ACHN (cell line): ENCODE measurements at regions not wholly inside any gene's neighbourhood (a gene's known extent, or its start where the extent isn't known, plus 50 kb on each side); places are given as distances from the start of the nearest gene placed in this dataset.
A peak's percentile ranks its signal among the peaks of the same experiment; 100 is the strongest.
"Not testable (repeated sequence)": the region's sequence is repeated elsewhere in the genome, so short reads cannot be mapped to it uniquely, and the experiment has no call there.

Source experiments
- DNase-seq: peaks from one replicate; pipeline ENCODE4 v3.0.0-alpha.2; 2015
- in situ Hi-C: cut with HindIII; loops from 2 replicates; pipeline ENCODE4 v1.10.0; 2017; ENCODE audit warnings: low sequenced_read_pairs, low pct_ligation_motif_present, low pct_unique_long_range_greater_than_20kb

- in situ Hi-C loops, result no loop called here
- DNase-seq, result peak; percentile 79
Measured at GRCh38 chr14:34051966-34052657, 101.2 kb upstream of the EGLN3 start.

DNA sequence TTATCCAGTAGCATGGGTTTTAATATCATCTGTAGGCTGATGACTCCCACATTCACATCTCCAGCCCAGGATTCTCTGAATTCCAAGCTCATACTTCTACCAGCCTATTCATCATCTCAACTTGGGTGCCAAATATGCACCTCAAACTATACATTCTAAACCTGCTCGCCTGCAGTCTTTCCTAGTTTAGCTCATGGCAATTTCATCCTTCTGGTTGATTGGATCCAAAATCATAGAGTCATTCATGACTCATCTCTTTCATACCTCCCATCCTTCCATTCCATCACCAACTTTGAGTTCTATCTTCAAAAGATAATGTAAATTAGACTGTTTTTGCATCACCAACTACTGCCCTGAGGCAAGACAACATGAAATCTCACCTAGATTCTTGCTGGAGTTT lies 99.7 kb upstream of the EGLN3 start:
- in situ Hi-C loops, result no loop called here
- DNase-seq, result no peak

- in situ Hi-C loops, result no loop called here
- DNase-seq, result no peak
Measured at GRCh38 chr14:34049790-34050189, 98.9 kb upstream of the EGLN3 start.

GRCh38 chr14:34049187-34049586 lies 98.3 kb upstream of the EGLN3 start:
- DNase-seq, in situ Hi-C loops: not testable (repeated sequence)

GRCh38 chr14:34046799-34047520 lies 96.1 kb upstream of the EGLN3 start:
- DNase-seq, result no peak
- in situ Hi-C loops, result no loop called here

GRCh38 chr14:34044666-34045306 lies 93.9 kb upstream of the EGLN3 start:
- no peak for DNase-seq
- in situ Hi-C loops, result no loop called here

- in situ Hi-C loops, result no loop called here
- no peak for DNase-seq
Measured at GRCh38 chr14:34044373-34044637, 93.4 kb upstream of the EGLN3 start.

DNA sequence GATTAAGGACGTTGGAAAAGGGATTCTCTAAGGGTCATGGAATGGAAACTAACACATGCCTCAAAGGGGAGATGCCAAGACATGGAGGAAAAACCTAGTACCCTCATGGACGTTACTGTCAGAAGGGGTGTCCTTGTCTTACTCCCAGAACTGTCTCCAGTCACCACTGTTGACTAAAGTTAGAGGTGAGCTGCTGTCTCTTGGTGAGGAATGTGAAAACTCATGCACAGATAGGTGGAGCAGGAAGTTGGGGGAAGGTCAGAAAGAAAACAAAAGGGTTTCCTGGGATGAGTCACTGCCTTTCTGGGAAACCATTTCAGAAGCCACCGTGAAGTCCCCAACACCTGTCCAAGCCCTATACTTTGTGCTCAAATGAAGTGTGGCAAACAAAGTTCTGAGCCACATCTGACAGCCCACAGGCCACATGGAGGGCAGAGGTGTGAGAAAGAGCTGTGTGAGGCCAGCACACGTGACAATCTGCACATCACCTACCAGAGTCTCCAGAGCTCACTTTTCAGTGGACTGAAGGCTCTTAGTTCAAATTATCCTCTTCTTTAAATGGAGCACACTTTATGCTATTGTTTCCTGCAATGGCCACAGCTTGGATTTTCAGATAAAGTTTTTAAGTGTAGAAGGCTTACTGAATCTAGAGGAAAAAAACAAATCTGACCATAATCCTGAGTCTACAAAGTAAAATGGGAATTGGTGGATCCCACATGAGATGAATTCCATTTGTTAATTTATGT lies 92.9 kb upstream of the EGLN3 start:
- DNase-seq, result no peak
- in situ Hi-C loops, result no loop called here

- in situ Hi-C loops, result no loop called here
- no peak for DNase-seq
Measured at GRCh38 chr14:34041220-34041619, 90.3 kb upstream of the EGLN3 start.

DNA sequence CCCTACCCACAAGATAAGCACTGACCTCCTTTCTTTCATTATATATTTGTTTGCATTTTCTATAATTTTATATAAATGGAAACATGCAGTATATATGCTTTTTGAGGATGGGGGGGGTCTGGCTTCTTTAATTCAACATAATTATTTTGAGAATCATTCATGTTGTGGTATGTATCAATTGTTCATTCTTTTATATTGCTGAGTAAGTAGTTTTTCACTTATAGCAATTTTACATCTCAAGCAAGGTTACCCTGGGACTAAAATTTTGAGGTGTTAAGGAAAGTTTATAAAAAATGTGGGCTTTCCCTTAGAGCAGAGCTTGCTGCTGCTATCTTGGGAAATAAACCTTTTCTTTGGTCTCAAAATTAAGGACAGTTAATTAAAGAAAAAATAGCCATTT lies 89.9 kb upstream of the EGLN3 start:
- DNase-seq, result no peak
- in situ Hi-C loops, result no loop called here

DNA sequence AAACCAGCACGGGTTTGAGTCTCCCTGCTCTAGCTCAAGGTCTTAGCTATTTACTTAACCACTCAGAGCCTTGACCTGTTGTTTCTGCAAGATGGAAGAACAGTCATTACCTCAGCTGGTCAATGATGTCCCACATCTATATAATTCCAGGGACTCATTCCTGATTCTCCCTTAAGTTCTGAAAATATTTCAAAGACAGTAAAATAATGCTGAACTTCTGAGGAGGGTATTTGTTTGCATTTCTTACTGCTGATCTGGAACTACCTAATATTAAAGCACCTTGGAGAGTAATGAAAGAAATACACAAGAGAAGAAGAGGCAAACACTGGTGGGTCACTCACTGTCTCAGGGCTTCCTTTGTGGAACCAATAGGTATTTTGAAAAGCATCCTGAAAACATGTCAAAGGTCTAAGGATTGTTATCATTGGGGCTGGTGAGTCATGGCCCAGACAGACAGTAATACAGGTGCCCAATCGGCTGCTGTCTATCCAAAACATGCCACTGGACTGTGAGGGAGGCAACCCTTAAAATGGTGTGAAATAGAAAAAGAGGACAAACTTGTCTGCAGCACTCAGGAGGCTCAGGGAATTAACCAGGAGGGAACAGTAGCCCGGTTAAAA lies 88.7 kb upstream of the EGLN3 start:
- in situ Hi-C loops, result no loop called here
- DNase-seq, result no peak

DNA sequence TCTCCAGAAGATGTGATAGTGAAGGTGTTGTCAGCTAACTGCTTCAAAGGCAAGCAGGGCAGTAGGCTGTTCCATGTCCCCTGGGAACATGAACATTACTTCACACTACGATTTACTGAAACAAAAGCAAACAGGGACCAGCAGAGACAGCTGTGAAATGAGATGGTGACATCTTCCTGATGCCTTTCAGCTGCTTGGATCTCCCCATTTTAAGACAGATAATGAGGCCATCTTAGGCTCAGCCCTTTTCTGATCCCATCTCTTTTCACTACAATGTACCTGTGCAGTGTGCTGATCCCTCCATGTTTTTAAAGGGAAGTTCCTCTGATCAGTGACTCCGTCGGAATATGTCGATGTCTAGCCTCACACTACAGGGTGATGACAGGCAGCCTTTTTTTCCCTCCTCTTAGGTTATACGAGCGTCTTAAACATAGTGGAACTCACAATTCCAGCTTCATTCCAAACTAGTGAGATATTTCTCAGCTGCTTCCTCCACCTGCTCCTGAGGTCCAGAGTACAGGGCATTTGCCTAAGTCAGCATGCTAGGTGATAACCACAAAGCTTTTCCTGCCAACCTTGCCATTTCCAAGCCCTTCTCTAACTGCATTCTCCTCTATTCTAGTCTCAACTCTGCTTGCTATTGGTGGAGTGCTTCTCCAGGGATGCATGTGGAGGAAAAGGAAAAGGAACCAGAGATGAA lies 87.6 kb upstream of the EGLN3 start:
- DNase-seq, result no peak
- in situ Hi-C loops, result no loop called here

GRCh38 chr14:34036319-34036766 lies 85.5 kb upstream of the EGLN3 start:
- in situ Hi-C loops, result no loop called here
- DNase-seq, result no peak

GRCh38 chr14:34035934-34036250 lies 85.0 kb upstream of the EGLN3 start:
- in situ Hi-C loops, result no loop called here
- no peak for DNase-seq

DNA sequence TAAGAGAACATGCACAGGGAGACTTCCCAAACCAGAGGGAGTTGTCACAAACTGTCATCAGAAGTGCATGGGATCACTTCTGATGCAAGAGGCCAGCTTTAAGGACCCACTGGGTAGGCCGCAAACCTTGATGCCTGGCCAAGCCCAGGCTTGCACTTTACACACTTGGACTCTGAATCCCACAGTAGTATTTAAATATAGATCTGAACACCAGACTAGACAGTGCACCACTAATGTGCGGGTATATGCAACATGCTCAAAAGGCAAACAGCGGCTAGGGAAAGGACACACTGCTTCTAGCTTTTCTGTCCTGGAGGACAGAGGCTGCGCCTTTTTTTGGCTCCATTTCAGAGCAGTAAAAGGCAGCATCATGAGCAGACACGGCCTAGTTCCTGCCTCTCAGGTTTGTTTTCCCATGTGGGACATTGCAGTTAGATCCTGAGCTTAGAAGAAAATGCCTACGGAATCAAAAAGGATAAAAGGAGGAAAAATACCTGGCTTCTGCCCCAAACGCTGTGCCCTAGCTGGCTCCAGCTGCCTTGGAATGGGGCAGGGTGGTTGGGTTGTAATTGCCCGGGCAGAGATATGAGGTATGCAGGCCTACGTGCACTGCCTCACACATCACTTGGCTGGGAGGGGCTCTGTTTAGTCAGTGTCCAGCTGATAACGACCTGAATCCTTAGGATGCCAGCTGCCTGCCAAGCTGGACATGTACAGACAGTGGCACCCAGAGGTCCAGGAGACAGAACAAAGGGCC lies 84.5 kb upstream of the EGLN3 start:
- no peak for DNase-seq
- in situ Hi-C loops, result no loop called here

GRCh38 chr14:34034447-34035176 lies 83.7 kb upstream of the EGLN3 start:
- DNase-seq, result no peak
- in situ Hi-C loops, result no loop called here

DNA sequence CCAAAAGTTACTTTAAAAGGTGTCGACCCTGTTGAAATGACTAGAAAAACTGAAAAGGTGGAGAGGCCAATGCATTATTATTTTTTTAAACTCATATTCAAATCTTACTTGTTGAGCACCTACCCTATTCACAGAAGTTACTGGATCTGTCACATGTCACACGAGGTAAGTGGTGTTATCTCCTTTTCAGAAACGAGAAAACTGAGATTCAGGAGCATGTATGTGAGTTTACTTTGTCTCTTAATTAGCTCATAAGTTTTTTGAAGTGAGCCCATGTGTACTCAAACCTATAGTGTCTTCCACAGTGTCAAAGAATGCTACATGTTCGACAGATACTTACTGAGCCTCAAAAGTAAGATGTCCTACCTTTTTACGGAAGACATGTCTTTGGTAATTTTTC lies 81.8 kb upstream of the EGLN3 start:
- in situ Hi-C loops, result no loop called here
- DNase-seq, result no peak
